Natural killer cell treated with Interleukin-12 subunit alpha and Interleukin-12 subunit beta and Interleukin-15 and Interleukin-18, amount 100 ng/mL, for 72 hours (primary cell): ENCODE measurements at regions not wholly inside any gene's neighbourhood (a gene's known extent, or its start where the extent isn't known, plus 50 kb on each side); places are given as distances from the start of the nearest gene placed in this dataset.
"Not testable (repeated sequence)": the region's sequence is repeated elsewhere in the genome, so short reads cannot be mapped to it uniquely, and the experiment has no call there.

Experiments used
- ATAC-seq, 2 donors: fragments of 150-1000 bp; cut with Tn5 transposase in 1 of 2; sonication (Bioruptor Pico), chemical (Tn5 transposase) in 1 of 2; 2 replicates each; pipeline ENCODE4 v1.10.0; 2021
- DNase-seq: peaks from one replicate; pipeline ENCODE4 v3.0.0; 2022; ENCODE audit warnings: low spot score
- H3K27ac Mint-ChIP-seq, 2 donors: 1 replicate in 1 of 2; 2 replicates in 1 of 2; pipeline ENCODE4 v1.8.0; 2022; ENCODE audit warnings: mixed read lengths in 2 of 2, mild to moderate bottlenecking in 1 of 2, moderate library complexity in 1 of 2
- H3K27me3 Mint-ChIP-seq, 2 donors: 1 replicate in 1 of 2; 2 replicates in 1 of 2; pipeline ENCODE4 v1.8.0; 2022; ENCODE audit warnings: mixed read lengths in 2 of 2
- H3K36me3 Mint-ChIP-seq: one replicate; pipeline ENCODE4 v1.8.0; 2022; ENCODE audit warnings: mixed read lengths
- H3K4me1 Mint-ChIP-seq, 2 donors: 1 replicate in 1 of 2; 2 replicates in 1 of 2; pipeline ENCODE4 v1.8.0; 2022; ENCODE audit warnings: low read depth in 2 of 2, mixed read lengths in 2 of 2, mild to moderate bottlenecking in 1 of 2
- H3K4me3 Mint-ChIP-seq: one replicate; pipeline ENCODE4 v1.8.0; 2022; ENCODE audit warnings: mixed read lengths
- H3K9me3 Mint-ChIP-seq: 2 replicates; pipeline ENCODE4 v1.8.0; 2022; ENCODE audit warnings: mixed read lengths

DNA sequence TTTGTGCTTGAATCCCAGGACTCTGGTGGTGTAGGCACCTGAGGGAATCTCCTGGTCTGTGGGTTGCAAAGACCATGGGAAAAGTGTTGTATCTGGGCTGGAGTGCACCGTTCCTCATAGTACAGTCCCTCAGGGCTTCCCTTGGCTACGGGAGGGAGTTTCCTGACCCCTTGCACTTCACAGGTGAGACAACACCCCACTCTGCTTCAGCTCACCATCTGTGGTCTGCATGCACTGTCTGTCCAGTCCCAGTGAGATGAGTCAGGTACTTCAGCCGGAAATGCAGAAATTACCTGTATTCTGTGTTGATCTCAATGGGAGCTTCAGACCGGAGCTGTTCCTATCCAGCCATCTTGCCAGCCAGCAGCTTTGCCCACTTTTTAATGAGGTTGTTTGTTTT lies 353.0 kb upstream of the IRS4 start:
- H3K4me3 Mint-ChIP-seq = no peak overlapping the region
- peaks cover 14% of the 10 kb centered on the region for H3K9me3 Mint-ChIP-seq
- H3K36me3 Mint-ChIP-seq = no peaks in the 10 kb centered on the region
- no peaks in the 10 kb centered on the region for H3K4me1 Mint-ChIP-seq
- ATAC-seq = no peak
- peaks cover 0 to 5% of the 10 kb centered on the region in 2 donors for H3K27me3 Mint-ChIP-seq
- H3K27ac Mint-ChIP-seq = no peak overlapping the region
- DNase-seq = no peak

DNA sequence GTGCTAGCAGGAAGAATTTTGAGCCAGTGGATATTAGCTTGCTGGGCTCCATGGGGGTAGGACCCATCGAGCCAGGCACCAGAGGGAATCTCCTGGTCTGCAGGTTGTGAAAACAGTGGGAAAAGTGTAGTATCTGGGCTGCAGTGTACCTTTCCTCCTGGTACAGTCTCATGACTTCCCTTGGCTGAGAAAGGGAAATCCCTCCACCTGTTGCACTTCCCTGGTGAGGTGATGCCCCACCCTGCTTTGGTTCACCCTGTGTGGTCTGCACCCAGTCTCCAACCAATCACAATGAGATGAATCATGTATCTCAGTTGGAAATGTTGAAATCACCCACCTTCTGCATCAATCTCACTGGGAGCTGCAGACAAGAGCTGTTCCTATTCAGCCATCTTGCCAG lies 341.4 kb upstream of the IRS4 start:
- ATAC-seq (no peak), DNase-seq (no peak)
- Mint-ChIP-seq H3K4me1 (no peaks in the 10 kb centered on the region), H3K4me3 (no peak overlapping the region), H3K27me3 (peaks cover 0 to 4% of the 10 kb centered on the region in 2 donors), H3K36me3 (no peaks in the 10 kb centered on the region), H3K27ac (no peak overlapping the region), H3K9me3 (peaks cover 5% of the 10 kb centered on the region)

DNA sequence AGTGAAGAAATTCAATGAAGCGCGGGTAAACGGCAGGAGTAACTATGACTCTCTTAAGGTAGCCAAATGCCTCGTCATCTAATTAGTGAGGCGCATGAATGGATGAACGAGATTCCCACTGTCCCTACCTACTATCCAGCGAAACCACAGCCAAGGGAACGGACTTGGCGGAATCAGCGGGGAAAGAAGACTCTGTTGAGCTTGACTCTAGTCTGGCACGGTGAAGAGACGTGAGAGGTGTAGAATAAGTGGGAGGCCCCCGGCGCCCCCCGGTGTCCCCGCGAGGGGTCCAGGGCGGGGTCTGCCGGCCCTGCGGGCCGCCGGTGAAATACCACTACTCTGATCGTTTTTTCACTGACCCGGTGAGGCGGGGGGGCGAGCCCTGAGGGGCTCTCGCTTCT lies 317.8 kb upstream of the IRS4 start:
- H3K27me3 Mint-ChIP-seq, H3K36me3 Mint-ChIP-seq, H3K9me3 Mint-ChIP-seq, H3K27ac Mint-ChIP-seq, ATAC-seq, H3K4me3 Mint-ChIP-seq, DNase-seq, H3K4me1 Mint-ChIP-seq: not testable (repeated sequence)

DNA sequence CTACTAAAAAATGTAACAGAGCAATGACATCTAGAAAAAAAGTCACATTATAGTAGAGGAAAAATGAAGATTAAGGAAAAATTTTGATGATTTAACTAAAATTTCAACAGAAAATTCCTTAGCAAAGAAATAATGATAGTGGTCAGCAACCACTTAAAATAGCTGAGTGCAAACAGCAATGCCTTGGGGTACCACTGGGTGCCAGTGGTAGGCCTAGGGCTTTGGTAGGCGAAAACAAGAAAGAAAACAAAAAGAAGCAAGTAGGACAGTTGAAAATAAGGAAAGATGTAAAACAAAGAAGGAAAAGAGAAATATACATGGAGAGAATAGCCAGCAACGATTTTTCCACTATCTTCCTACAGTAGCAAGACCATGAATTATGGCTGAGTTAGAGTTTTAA lies 313.5 kb upstream of the IRS4 start:
- Mint-ChIP-seq H3K4me3 (no peak overlapping the region), H3K36me3 (no peaks in the 10 kb centered on the region), H3K27me3 (no peaks in the 10 kb centered on the region), H3K27ac (no peak overlapping the region), H3K9me3 (peaks cover 3% of the 10 kb centered on the region), H3K4me1 (no peaks in the 10 kb centered on the region)
- ATAC-seq = no peak
- no peak for DNase-seq

DNA sequence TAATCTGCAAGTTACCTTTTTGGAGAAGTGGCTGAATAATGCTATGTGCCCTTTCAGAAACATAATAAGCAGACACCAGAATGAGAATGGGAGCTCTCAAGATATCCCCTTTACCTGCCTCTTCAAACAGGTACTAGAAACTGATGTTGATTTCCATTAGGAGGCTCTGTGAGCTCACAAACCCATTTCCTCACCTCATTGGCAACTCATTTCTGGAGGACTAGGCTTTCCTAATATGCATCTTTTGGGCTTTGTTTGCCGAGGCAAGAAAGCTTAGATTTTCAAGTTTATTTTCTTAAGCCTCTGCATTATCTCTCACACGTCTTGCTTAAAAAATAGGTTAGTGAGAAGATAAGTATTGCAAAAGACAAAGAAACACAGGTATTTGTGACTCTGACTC lies 313.1 kb upstream of the IRS4 start:
- Mint-ChIP-seq H3K4me3 (no peak overlapping the region), H3K9me3 (peaks cover 3% of the 10 kb centered on the region), H3K36me3 (no peaks in the 10 kb centered on the region), H3K27ac (no peak overlapping the region), H3K27me3 (no peaks in the 10 kb centered on the region), H3K4me1 (no peaks in the 10 kb centered on the region)
- ATAC-seq (no peak), DNase-seq (no peak)

DNA sequence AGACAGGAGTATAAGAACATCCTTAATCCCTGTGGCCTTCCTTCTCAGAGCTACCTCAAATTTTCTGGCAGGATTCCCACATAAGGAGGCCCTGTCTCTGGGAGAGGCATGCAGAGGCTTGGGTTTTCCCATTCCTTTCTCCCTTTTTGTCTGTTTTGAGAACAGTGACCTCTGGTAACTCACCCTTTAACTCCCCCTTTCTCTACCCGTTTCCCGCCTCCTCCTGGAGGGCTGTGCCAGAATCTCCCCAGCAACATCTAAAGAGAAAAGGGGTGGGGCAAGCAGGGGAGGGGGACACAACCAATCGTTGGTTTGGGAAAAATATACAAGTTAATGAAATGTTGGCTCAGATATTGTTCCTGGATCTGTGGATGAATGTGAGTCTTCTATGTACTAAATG lies 303.7 kb upstream of the IRS4 start:
- Mint-ChIP-seq H3K4me3 (no peak overlapping the region), H3K27me3 (peaks cover 0 to 6% of the 10 kb centered on the region in 2 donors), H3K27ac (no peak overlapping the region), H3K9me3 (peaks cover 4% of the 10 kb centered on the region), H3K4me1 (no peaks in the 10 kb centered on the region), H3K36me3 (no peaks in the 10 kb centered on the region)
- no peak for ATAC-seq
- no peak for DNase-seq

DNA sequence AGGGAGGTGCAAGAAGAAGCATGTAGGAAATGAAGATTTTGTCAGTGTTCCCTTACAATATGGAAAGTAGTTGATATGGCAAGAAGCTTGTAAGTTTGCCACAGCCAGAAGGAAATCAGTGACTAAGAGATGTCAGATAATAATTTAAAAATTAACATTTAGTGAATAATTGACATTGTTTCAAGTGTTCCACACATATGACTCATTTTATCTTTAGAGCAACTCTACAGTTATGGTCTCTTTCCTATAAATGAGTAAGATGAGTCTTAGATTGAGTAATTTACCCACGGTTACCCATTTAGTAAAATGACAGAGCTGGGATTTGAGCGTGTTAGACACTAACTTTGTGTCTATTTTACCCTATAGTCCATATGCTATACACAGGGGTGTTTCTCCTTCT lies 300.3 kb upstream of the IRS4 start:
- Mint-ChIP-seq H3K27ac (no peak overlapping the region), H3K27me3 (peaks cover 0 to 8% of the 10 kb centered on the region in 2 donors), H3K4me1 (no peaks in the 10 kb centered on the region), H3K9me3 (peaks cover 8% of the 10 kb centered on the region), H3K36me3 (no peaks in the 10 kb centered on the region), H3K4me3 (no peak overlapping the region)
- ATAC-seq = no peak
- no peak for DNase-seq

DNA sequence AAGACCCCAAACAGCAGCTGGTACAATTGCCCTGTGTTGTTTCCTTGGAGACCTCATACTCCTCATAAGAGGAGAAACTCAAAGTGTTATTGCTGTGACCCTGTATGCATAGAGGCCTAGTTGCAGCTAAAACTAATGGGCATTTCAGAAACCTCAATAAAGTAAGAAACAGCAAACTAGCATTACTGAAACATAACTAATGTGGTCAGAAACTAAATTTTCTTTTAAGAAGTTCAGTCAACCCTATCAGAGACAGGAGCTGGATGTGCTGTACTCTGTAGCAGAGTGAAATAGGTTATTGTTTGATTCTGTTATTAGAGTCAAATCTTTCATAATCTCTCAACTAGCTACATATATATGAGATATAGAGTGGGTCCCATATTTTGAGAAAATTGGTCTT lies 257.5 kb upstream of the IRS4 start:
- ATAC-seq (no peak), DNase-seq (no peak)
- H3K27ac Mint-ChIP-seq = no peak overlapping the region
- no peaks in the 10 kb centered on the region for H3K36me3 Mint-ChIP-seq
- H3K4me3 Mint-ChIP-seq = no peak overlapping the region
- H3K4me1 Mint-ChIP-seq = no peaks in the 10 kb centered on the region
- peaks cover 0 to 2% of the 10 kb centered on the region in 2 donors for H3K27me3 Mint-ChIP-seq
- peaks cover 16% of the 10 kb centered on the region for H3K9me3 Mint-ChIP-seq

DNA sequence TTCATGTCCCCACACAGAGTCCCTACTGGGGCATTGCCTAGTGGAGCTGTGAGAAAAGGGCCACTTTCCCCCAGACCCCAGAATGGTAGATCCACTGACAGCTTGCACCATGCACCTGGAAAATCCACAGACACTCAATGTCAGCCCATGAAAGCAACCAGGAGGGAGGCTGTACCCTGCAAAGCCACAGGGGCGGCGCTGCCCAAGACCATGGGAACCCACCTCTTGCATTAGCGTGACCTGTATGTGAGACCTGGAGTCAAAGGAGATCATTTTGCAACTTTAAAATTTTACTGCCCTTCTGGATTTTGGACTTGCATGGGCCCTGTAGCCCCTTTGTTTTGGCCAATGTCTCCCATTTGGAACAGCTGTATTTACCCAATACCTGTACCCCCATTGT lies 236.5 kb upstream of the IRS4 start:
- ATAC-seq, DNase-seq, H3K4me1 Mint-ChIP-seq, H3K27me3 Mint-ChIP-seq, H3K4me3 Mint-ChIP-seq, H3K9me3 Mint-ChIP-seq, H3K36me3 Mint-ChIP-seq, H3K27ac Mint-ChIP-seq: not testable (repeated sequence)

DNA sequence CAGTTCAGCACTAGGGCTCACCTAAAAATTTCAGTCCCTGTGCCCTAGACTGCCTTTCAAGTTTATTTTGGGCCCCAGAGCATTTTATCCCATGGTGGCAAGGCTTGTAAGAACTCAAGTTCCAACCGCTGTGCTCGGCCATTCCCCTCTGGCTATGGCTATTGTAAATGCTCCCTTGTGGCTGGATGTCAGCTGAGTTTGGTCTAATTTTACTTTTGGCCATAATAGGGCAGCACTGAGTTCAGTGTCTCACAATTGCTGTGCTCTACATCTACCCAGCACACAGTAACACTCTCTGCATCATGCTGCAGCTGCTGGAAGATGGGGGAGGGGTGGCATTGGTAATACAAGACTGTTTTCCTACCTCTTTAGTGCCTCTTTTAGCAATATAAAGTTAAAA lies 210.8 kb upstream of the IRS4 start:
- H3K36me3 Mint-ChIP-seq = no peaks in the 10 kb centered on the region
- H3K4me3 Mint-ChIP-seq = no peak overlapping the region
- DNase-seq = no peak
- H3K9me3 Mint-ChIP-seq = peaks cover 6% of the 10 kb centered on the region
- no peak for ATAC-seq
- no peaks in the 10 kb centered on the region for H3K4me1 Mint-ChIP-seq
- no peak overlapping the region for H3K27ac Mint-ChIP-seq
- H3K27me3 Mint-ChIP-seq = peaks cover 0 to 2% of the 10 kb centered on the region in 2 donors

DNA sequence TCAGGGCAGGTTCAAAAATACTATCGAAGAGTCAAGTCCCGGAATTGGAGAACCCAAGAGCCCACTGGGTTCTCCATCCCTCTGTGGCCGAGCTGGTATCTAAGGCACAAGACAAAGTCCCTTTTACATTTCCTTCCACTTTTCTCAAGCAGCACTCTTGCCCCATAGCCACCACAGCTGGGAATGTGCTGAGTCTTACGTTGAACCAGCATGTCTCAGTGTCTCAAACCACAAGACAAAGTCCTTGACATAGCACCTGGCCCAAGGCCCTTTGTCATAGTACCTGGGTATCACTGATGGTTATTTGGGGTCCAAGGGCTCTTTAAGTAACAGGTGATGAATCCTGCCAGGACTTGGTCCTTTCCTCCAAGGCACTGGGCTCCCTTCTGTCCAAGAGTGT lies 210.2 kb upstream of the IRS4 start:
- no peaks in the 10 kb centered on the region for H3K4me1 Mint-ChIP-seq
- peaks cover 0 to 2% of the 10 kb centered on the region in 2 donors for H3K27me3 Mint-ChIP-seq
- H3K4me3 Mint-ChIP-seq = no peak overlapping the region
- H3K36me3 Mint-ChIP-seq = no peaks in the 10 kb centered on the region
- peaks cover 6% of the 10 kb centered on the region for H3K9me3 Mint-ChIP-seq
- DNase-seq (no peak), ATAC-seq (no peak)
- no peak overlapping the region for H3K27ac Mint-ChIP-seq

DNA sequence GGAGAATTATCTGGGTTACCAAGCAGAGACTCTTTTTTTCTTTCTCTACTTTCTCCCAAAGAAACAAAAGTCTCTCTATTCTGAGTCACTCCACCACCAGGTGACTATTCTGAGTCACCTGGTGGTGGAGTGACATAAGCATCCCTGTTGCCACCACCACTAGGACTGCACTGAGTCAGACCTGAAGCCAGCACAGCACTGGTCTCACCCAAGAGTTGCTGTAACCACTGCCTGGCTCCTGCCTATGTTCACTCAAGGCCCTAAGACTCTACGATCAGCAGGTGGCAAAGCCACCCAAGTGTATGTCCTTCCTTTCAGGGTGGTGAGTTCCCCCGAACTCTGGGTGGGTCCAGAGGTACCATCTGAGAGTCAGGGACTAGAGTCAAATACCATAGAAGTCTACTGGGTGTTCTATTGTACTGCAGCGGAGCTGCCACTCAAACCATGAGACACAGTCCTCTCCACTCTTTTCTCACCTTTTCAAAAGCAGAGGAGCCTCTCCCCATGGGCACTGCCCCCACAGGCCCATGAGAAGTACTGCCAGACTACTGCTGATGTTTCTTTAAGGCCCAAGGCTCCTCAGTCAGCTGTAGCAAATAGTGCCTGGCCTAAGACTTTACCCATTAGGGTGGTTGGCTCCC lies 209.6 kb upstream of the IRS4 start:
- peaks cover 10% of the 10 kb centered on the region for H3K9me3 Mint-ChIP-seq
- peaks cover 0 to 2% of the 10 kb centered on the region in 2 donors for H3K27me3 Mint-ChIP-seq
- H3K27ac Mint-ChIP-seq = no peak overlapping the region
- H3K4me3 Mint-ChIP-seq = no peak overlapping the region
- DNase-seq (no peak), ATAC-seq (no peak)
- H3K36me3 Mint-ChIP-seq = no peaks in the 10 kb centered on the region
- H3K4me1 Mint-ChIP-seq = no peaks in the 10 kb centered on the region

DNA sequence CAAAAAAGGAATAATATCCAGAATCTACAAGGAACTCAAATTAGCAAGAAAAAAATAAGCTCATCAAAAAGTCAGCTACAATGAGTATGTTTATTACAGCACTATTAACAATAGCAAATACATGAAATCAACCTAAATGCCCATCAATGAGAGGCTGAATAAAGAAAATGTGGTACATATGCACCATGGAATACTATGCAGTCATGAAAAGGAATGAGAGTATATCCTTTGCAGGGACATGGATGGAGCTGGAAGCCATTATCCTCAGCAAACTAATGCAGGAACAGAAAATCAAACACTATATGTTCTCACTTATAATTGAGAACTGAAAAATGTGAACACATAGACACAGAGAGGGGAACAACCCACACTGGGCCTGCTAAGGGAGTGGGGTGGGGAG lies 178.4 kb upstream of the IRS4 start:
- H3K36me3 Mint-ChIP-seq = no peaks in the 10 kb centered on the region

DNA sequence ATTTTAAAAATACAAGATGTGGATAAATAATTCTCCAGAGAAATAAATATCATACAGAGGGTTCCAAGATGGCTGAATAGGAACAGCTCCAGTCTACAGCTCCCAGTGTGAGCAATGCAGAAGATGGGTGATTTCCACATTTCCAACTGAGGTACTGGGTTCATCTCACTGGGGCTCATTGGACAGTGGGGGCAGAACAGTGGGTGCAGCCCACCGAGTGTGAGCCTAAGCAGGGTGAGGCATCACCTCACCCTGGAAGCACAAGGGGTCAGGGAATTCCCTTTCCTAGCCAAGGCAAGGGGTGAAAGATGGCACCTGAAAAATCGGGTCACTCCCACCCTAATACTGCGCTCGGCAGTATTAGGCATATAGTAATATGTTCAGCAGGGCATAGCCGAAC lies 167.5 kb upstream of the IRS4 start:
- H3K27me3 Mint-ChIP-seq, H3K36me3 Mint-ChIP-seq, DNase-seq, H3K9me3 Mint-ChIP-seq, H3K4me1 Mint-ChIP-seq, H3K4me3 Mint-ChIP-seq, H3K27ac Mint-ChIP-seq, ATAC-seq: not testable (repeated sequence)

More for the DNA sequence above, 178.4 kb upstream of the IRS4 start:
- ATAC-seq (no peak), DNase-seq (no peak)
- H3K4me3 Mint-ChIP-seq = no peak overlapping the region
- no peaks in the 10 kb centered on the region for H3K27me3 Mint-ChIP-seq
- H3K4me1 Mint-ChIP-seq = no peaks in the 10 kb centered on the region
- H3K9me3 Mint-ChIP-seq = no peaks in the 10 kb centered on the region
- no peak overlapping the region for H3K27ac Mint-ChIP-seq

DNA sequence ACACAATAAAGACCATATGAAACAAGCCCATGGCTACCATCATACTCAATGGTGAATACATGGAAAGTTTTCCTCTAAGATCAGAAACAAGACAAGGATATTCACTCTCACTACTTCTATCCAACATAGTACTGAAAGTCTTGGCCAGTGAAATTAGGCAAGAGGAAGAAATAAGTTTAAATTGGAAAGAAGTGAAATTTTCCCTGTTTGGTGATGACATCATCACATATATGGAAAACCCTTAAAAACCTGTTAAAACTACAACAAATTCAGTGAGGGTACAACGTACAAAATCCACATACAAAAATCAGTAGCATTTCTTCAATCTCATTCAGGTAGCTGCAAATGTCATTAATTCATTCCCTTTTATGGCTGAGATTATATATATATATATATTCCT lies 164.0 kb upstream of the IRS4 start:
- H3K9me3 Mint-ChIP-seq = no peaks in the 10 kb centered on the region
- H3K4me1 Mint-ChIP-seq = no peaks in the 10 kb centered on the region
- H3K27me3 Mint-ChIP-seq = no peaks in the 10 kb centered on the region
- no peak for DNase-seq
- H3K4me3 Mint-ChIP-seq = no peak overlapping the region
- H3K36me3 Mint-ChIP-seq = peaks cover 6% of the 10 kb centered on the region
- ATAC-seq = no peak
- no peak overlapping the region for H3K27ac Mint-ChIP-seq
